GM10266 (cell line): ENCODE measurements at regions not wholly inside any gene's neighbourhood (a gene's known extent, or its start where the extent isn't known, plus 50 kb on each side); places are given as distances from the start of the nearest gene placed in this dataset.
A peak's percentile ranks its signal among the peaks of the same experiment; 100 is the strongest.
"Not testable (repeated sequence)": the region's sequence is repeated elsewhere in the genome, so short reads cannot be mapped to it uniquely, and the experiment has no call there.

Experiments used
- DNase-seq: peaks from one replicate; pipeline ENCODE4 v3.0.0; 2012; ENCODE audit errors: extremely low spot score
- CTCF ChIP-seq: IDR thresholded peaks from 2 replicates; pipeline ENCODE4 v1.5.1; 2012; ENCODE audit warnings: mild to moderate bottlenecking, low read depth; ENCODE audit not compliant: control insufficient read depth, insufficient read depth; ENCODE audit errors: missing control alignments

DNA sequence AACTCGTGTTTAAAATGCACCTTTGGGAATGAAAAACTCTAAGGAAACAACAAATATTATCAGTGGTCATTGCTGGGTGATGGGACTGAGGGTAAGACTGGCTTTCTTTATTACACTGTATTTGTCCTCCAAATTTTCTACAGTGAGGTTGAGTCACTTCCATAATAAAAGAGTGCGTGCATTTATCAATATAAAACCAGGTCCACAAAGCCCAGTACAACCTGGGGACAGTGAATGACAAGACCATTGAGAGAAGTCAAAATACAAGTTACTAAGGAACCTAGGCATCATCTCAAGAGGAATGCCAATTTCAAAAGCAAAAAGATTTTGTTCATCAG, 76.4 kb downstream of the MAGED4 start:
- DNase-seq = no peak
- no peak for TF ChIP-seq CTCF

GRCh38 chrX:52261463-52262194, 76.9 kb downstream of the MAGED4 start:
- TF ChIP-seq CTCF = peak; percentile 68
- peak; percentile 66 for DNase-seq

- TF ChIP-seq CTCF = no peak
- no peak for DNase-seq
Measured at GRCh38 chrX:52262195-52262546, 77.5 kb downstream of the MAGED4 start.

DNA sequence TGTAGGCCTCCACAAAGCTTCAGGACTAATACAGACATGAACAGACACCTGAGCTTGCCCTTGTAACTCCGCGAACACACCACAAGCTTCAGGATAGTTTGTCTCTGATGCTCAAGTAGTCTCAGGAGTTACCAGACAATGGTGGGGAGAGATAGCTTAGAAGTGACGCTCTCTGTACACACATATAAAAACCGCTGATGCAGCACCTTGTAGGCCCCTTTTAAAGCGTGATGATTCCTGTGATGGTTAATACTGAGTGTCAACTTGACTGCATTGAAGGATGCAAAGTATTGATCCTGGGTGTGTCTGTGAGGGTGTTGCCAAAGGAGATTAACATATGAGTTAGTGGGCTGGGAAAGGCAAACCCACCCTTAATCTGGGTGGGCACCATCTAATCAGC, 78.7 kb downstream of the MAGED4 start:
- DNase-seq = no peak
- TF ChIP-seq CTCF = no peak

GRCh38 chrX:52265713-52266112, 81.0 kb downstream of the MAGED4 start:
- DNase-seq = no peak
- TF ChIP-seq CTCF = no peak

- not testable (repeated sequence) for DNase-seq
Measured at GRCh38 chrX:52268502-52268901, 83.8 kb downstream of the MAGED4 start.

GRCh38 chrX:52270453-52271116, 85.9 kb downstream of the MAGED4 start:
- DNase-seq = no peak
- no peak for TF ChIP-seq CTCF

GRCh38 chrX:52271206-52271605, 86.5 kb downstream of the MAGED4 start:
- no peak for DNase-seq
- TF ChIP-seq CTCF = peak; percentile 18
